BLaER1 treated with 17β-estradiol and CSF1 and Interleukin-3, amounts not matched to agents 10 nM and 100 nM (cell line): ENCODE measurements at regions not wholly inside any gene's neighbourhood (a gene's known extent, or its start where the extent isn't known, plus 50 kb on each side); places are given as distances from the start of the nearest gene placed in this dataset.
A peak's percentile ranks its signal among the peaks of the same experiment; 100 is the strongest.

Source experiments
- H3K27ac ChIP-seq, 11 experiments: shearing (Covaris generic); formaldehyde crosslinking; 2 replicates each; pipeline ENCODE4 v1.8.1; 2022
- H3K27me3 ChIP-seq, 11 experiments: shearing (Covaris generic); formaldehyde crosslinking; 2 replicates each; pipeline ENCODE4 v1.8.1; 2022
- H3K36me3 ChIP-seq, 11 experiments: shearing (Covaris generic); formaldehyde crosslinking; 2 replicates each; pipeline ENCODE4 v1.8.1; 2022
- H3K4me1 ChIP-seq, 10 experiments: shearing (Covaris generic); formaldehyde crosslinking; 2 replicates each; pipeline ENCODE4 v1.8.1; 2022
- H3K4me2 ChIP-seq, 11 experiments: shearing (Covaris generic); formaldehyde crosslinking; 2 replicates each; pipeline ENCODE4 v1.8.1; 2022
- H3K4me3 ChIP-seq, 10 experiments: shearing (Covaris generic); formaldehyde crosslinking; 2 replicates each; pipeline ENCODE4 v1.8.1; 2022
- H3K9ac ChIP-seq, 11 experiments: shearing (Covaris generic); formaldehyde crosslinking; 2 replicates each; pipeline ENCODE4 v1.8.1; 2022
- H3K9me3 ChIP-seq, 11 experiments: shearing (Covaris generic); formaldehyde crosslinking; replicated peaks in 1 of 11; 2 replicates each; pipeline ENCODE4 v1.8.1; 2022
- H4K20me1 ChIP-seq, 11 experiments: shearing (Covaris generic); formaldehyde crosslinking; 2 replicates each; pipeline ENCODE4 v1.8.1; 2022
- Cebpa-rat ChIP-seq, 11 experiments: shearing (Covaris generic); IDR thresholded peaks; 2 replicates each; pipeline ENCODE4 v1.8.1; 2022

DNA sequence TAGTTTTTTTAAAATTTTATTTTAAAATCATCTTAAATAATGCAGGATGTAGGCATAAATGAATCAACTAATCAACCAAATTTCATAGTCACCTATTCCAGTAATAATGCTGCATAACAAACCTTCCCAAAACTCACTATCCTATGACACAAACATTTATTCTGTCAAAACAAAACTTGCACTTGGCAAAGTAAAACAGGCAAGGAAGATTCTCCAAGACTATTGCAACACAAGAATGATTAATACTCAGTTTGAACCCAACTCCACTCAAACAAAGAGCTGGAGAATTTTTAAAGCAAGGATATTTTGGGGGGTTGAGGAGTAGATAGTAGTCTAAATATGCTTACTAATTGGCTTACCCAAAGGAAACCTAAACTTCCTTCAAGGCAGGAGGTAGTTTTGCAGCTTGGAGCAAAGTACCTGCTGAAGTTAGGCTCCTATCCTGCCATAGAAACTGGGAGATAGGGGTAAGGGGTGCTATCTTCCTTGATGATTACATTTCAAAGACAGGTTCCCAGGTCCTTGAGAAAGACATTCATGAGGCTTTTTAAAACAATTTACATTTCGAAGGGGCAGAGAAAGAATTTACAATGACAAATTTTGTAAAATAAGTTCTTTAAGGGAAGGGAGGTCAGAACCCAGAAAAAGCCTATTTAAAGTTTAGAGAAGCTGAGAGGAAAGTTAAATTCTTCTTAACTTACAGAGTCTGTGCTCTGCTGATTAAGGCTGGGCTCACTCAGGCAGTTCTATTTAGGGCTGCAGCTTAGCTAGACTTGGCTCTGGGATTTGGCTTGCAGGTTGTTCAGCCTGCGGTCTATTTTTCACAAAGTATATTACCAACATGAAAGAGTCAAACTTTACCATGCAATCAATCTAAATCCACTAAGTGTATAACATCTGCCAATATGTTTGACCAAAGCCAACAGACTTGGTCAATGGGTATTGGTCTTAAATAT lies 549.0 kb downstream of the KCTD12 start:
- H3K4me3 ChIP-seq, result no peak overlapping the region
- H3K9me3 ChIP-seq, result peaks cover 0 to 4% (median 1%) of the 10 kb centered on the region in 11 experiments; a peak in 6 of 22 replicates
- TF ChIP-seq Cebpa-rat (IDR thresholded peaks at IDR 0.05), result no peak
- no peaks in the 10 kb centered on the region for H4K20me1 ChIP-seq
- peaks cover 5 to 40% (median 10%) of the 10 kb centered on the region in 10 experiments; a peak in 12 of 20 replicates for H3K4me1 ChIP-seq
- no peaks in the 10 kb centered on the region for H3K36me3 ChIP-seq
- H3K27ac ChIP-seq, result no peak overlapping the region
- H3K4me2 ChIP-seq, result peak overlapping the region in 1 of 11 experiments; percentile 10; a peak in 4 of 22 replicates
- H3K27me3 ChIP-seq, result no peaks in the 10 kb centered on the region
- no peak overlapping the region for H3K9ac ChIP-seq

DNA sequence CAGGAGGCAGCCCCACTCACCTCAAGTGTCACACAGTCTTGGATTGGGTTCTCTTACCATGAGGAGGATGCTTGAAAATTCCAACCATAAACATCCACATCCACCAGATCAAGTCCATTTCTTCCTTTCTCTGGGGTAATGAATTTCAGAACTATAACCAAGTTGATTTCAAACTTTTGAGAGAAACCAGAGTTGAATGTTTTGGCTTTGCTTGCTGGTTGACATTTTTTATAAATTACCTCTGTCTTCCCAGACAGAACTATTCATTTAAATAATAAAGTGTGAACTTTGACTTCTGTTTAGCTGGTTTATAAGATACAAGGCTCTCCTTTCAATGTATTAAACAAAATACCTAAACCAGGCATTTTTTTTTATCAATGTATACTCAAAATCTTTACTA lies 550.7 kb downstream of the KCTD12 start:
- no peak overlapping the region for H3K27ac ChIP-seq
- no peak for TF ChIP-seq Cebpa-rat (IDR thresholded peaks at IDR 0.05)
- no peak overlapping the region for H3K4me2 ChIP-seq
- H3K4me3 ChIP-seq, result no peak overlapping the region
- no peaks in the 10 kb centered on the region for H4K20me1 ChIP-seq
- H3K27me3 ChIP-seq, result no peaks in the 10 kb centered on the region
- H3K9ac ChIP-seq, result no peak overlapping the region
- H3K36me3 ChIP-seq, result no peaks in the 10 kb centered on the region
- H3K9me3 ChIP-seq, result no peaks in the 10 kb centered on the region
- peaks cover 8 to 46% (median 15%) of the 10 kb centered on the region in 10 experiments; a peak in 12 of 20 replicates for H3K4me1 ChIP-seq

DNA sequence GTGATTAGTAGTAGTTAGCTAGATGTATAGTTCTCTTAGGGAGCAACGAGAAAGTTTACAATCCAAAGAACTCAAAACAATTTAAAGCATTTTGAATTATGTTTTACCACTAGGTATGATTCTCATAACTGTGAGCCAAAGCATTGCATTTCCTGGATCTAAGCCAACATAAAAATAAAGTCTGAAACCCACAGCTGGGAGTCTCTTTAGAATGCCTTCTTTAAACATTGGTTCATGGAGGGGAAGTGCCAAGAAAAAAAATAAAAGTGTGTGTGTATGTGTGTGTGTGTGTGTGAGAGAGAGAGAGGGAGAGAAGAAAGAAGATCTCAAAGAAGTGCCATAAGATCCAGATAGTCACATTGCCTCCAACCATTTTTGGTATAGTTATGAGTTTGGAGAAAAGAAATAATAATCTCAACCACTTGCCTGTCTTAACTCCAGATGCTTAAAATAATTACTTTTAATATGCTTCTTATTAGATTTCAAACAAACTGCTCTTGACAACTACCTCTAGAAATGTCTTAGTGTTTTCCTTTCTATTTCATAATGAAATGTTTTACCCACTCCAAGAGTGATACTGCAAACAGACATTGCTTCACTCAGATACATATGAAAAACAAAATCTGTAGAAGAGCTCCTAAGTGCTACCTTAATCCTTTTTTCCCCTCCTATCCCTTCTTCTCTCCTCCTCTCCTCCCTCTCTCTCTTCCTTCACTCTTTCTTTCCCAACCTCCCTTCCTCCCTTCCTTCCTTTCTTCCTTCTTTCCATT lies 554.1 kb downstream of the KCTD12 start:
- H3K27me3 ChIP-seq, result no peaks in the 10 kb centered on the region
- no peaks in the 10 kb centered on the region for H3K36me3 ChIP-seq
- no peak overlapping the region for H3K9ac ChIP-seq
- no peak overlapping the region for H3K27ac ChIP-seq
- H3K9me3 ChIP-seq, result no peaks in the 10 kb centered on the region
- peaks cover 8 to 20% (median 12%) of the 10 kb centered on the region in 10 experiments; a peak in 12 of 20 replicates for H3K4me1 ChIP-seq
- no peak for TF ChIP-seq Cebpa-rat (IDR thresholded peaks at IDR 0.05)
- no peaks in the 10 kb centered on the region for H4K20me1 ChIP-seq
- no peak overlapping the region for H3K4me3 ChIP-seq
- peak overlapping the region in 8 of 11 experiments; percentile 33 to 65 (median 44); a peak in 11 of 22 replicates for H3K4me2 ChIP-seq

DNA sequence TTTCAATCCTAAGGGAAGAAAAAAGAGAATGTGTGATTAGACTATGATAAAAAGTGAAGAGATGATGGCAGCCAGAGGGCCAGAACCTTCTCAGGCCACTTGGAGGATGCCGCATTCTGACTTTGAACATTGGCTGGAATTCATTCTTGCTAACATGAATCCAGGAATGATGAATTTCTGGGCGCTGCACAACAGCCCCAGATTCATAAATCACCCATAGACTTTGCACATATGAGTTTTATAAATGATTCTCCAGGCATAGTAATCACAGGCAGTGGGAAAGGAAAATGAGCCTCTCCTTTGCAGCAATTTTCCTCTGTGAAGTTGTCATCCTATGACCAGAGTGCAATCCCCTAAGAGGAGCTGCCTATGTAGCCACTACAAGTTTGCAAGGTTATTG lies 555.4 kb downstream of the KCTD12 start:
- no peak for TF ChIP-seq Cebpa-rat (IDR thresholded peaks at IDR 0.05)
- Histone ChIP-seq H4K20me1 (no peaks in the 10 kb centered on the region), H3K9me3 (no peaks in the 10 kb centered on the region), H3K27me3 (no peaks in the 10 kb centered on the region), H3K4me2 (no peak overlapping the region), H3K4me3 (no peak overlapping the region), H3K9ac (no peak overlapping the region), H3K27ac (no peak overlapping the region), H3K4me1 (peaks cover 8 to 20% (median 12%) of the 10 kb centered on the region in 10 experiments; a peak in 12 of 20 replicates), H3K36me3 (no peaks in the 10 kb centered on the region)

DNA sequence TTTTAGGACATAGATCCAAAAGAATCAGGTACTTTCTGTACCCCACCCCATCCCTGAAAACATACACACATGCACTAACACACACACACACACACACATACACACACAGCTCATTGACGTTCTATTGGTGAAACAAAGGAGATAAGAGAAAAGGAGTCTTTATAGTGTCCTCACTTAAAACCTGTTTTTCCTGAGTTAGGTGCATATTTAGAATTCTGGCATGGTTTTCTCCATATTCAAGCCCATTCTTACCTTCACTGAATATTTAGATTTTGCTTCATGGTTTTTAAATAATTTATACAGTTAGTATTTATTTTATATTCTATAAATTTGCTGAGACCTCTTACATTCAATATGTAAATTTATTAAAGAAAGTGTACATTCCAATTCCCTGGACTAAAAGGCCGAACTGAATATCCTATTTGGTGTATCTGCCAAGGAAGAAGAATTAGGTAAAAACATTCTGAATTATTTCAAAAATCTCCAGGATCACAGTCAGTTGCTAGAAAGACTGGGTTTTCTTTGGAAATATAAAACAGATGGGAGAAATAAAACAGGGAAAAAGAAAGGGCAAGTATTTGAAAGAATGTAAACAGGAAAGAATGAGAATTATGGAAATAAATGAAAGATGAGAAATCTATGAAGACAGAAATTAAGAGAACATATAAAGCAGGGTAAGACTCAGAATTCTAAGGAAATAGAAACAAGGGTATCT lies 556.2 kb downstream of the KCTD12 start:
- no peak for TF ChIP-seq Cebpa-rat (IDR thresholded peaks at IDR 0.05)
- no peak overlapping the region for H3K4me3 ChIP-seq
- no peaks in the 10 kb centered on the region for H3K27me3 ChIP-seq
- H3K27ac ChIP-seq, result no peak overlapping the region
- no peak overlapping the region for H3K4me2 ChIP-seq
- no peaks in the 10 kb centered on the region for H4K20me1 ChIP-seq
- H3K36me3 ChIP-seq, result no peaks in the 10 kb centered on the region
- no peaks in the 10 kb centered on the region for H3K9me3 ChIP-seq
- H3K4me1 ChIP-seq, result peaks cover 8 to 20% (median 12%) of the 10 kb centered on the region in 10 experiments; a peak in 12 of 20 replicates
- no peak overlapping the region for H3K9ac ChIP-seq

DNA sequence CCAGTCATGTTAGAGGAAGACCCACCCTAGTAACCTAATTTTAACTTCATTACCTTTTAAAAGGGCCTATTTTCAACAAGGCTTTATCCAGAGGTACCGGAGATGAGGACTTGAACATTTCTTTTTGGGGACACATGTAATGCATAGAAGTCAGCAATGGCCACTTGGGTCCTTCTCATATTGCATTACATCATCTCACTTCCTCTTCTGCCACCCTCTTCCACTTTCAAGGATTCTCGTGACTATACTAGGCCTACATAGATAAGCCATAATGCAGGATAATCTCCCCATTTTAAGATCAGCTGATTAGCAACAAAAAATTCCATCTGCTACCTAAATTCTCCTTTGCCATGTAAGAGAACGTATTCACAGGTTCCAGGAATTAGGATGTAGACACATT lies 557.2 kb downstream of the KCTD12 start:
- no peak for TF ChIP-seq Cebpa-rat (IDR thresholded peaks at IDR 0.05)
- H3K4me1 ChIP-seq, result peaks cover 8 to 20% (median 12%) of the 10 kb centered on the region in 10 experiments; a peak in 12 of 20 replicates
- H3K4me2 ChIP-seq, result no peak overlapping the region
- no peaks in the 10 kb centered on the region for H3K9me3 ChIP-seq
- H3K27ac ChIP-seq, result no peak overlapping the region
- no peak overlapping the region for H3K4me3 ChIP-seq
- no peaks in the 10 kb centered on the region for H3K36me3 ChIP-seq
- no peaks in the 10 kb centered on the region for H3K27me3 ChIP-seq
- H4K20me1 ChIP-seq, result no peaks in the 10 kb centered on the region
- no peak overlapping the region for H3K9ac ChIP-seq

DNA sequence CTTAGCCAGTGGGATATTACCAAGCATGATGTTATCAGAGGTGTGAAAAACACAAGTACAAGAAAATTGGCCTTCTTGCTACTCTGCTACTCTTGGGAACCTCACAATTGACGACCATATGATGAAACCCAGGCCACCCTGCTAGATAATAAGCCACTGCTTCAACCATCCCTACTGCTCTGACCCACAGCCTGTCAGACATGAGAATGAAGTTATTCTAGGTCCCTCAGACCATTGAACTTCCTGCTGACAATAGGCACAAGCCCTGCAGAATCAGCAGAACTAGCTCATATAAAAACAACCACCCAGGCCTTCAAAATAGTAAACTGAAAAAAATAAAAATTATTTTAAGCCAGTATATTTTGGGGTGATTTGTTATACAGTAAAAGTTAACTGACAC lies 559.9 kb downstream of the KCTD12 start:
- no peak overlapping the region for H3K9ac ChIP-seq
- H3K4me2 ChIP-seq, result no peak overlapping the region
- H4K20me1 ChIP-seq, result no peaks in the 10 kb centered on the region
- no peak for TF ChIP-seq Cebpa-rat (IDR thresholded peaks at IDR 0.05)
- no peaks in the 10 kb centered on the region for H3K36me3 ChIP-seq
- no peak overlapping the region for H3K27ac ChIP-seq
- H3K9me3 ChIP-seq, result no peaks in the 10 kb centered on the region
- H3K4me3 ChIP-seq, result no peak overlapping the region
- H3K4me1 ChIP-seq, result peaks cover 0 to under 1% (median 0%) of the 10 kb centered on the region in 10 experiments; a peak in 3 of 20 replicates
- no peaks in the 10 kb centered on the region for H3K27me3 ChIP-seq

DNA sequence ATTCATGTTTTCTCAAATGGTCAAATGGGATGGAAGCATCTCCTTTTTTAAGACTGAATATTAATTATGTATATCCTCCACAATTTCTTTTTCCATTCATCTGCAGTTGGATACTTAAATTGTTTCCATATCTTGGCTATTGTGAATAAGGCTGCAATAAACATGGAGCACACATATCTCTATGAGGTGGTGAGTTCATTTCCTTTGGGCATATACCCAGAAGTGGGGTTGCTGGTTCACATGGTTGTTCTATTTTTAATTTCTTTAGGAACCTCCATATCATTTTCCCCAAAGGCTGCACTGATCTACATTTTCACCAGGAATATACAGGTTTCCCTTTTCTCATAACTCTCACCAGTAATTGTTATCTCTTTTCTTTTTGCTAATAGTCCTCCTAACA lies 566.3 kb downstream of the KCTD12 start:
- no peak overlapping the region for H3K4me2 ChIP-seq
- H4K20me1 ChIP-seq, result no peaks in the 10 kb centered on the region
- H3K27me3 ChIP-seq, result no peaks in the 10 kb centered on the region
- H3K4me1 ChIP-seq, result no peaks in the 10 kb centered on the region
- H3K4me3 ChIP-seq, result no peak overlapping the region
- H3K27ac ChIP-seq, result no peak overlapping the region
- H3K9ac ChIP-seq, result no peak overlapping the region
- no peaks in the 10 kb centered on the region for H3K36me3 ChIP-seq
- H3K9me3 ChIP-seq, result no peaks in the 10 kb centered on the region
- TF ChIP-seq Cebpa-rat (IDR thresholded peaks at IDR 0.05), result no peak
